Activated CD8-positive, alpha-beta memory T cell treated with anti-CD3 and anti-CD28 coated beads for 48 hours (primary cell): ENCODE measurements at regions not wholly inside any gene's neighbourhood (a gene's known extent, or its start where the extent isn't known, plus 50 kb on each side); places are given as distances from the start of the nearest gene placed in this dataset.
"Not testable (repeated sequence)": the region's sequence is repeated elsewhere in the genome, so short reads cannot be mapped to it uniquely, and the experiment has no call there.

Experiments
- DNase-seq, 3 experiments: peaks; one replicate each; pipeline ENCODE4 v3.0.0-alpha.2; 2020; ENCODE audit warnings: low read depth in 2 of 3, low spot score in 2 of 3

GRCh38 chr16:16934660-16935059 is 536.1 kb downstream of the XYLT1 start:
- DNase-seq, result no peak

- DNase-seq, result not testable (repeated sequence)
These were observed 534.9 kb downstream of the XYLT1 start for GRCh38 chr16:16935909-16936308.

DNA sequence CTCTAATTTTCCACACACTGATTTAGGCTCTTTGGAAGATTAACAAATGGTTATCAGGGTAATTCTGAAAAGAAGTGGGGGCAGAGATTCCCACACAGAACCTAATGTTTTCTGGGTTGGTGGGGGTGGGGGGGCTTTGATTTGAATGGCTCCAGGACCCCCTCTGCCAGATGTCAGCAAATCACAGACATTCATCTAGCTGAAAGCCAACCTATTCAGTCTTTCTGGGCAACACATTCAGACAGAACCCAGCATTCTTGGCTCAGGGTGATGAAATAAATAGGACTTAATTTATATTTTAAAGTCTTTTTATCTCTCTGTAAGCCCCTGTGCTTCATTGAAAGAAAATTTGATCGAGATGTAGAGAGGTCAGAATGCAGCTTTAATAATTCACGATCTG is 533.2 kb downstream of the XYLT1 start:
- no peak for DNase-seq

- DNase-seq, result no peak
These were observed 532.8 kb downstream of the XYLT1 start for GRCh38 chr16:16938009-16938408.

GRCh38 chr16:16938980-16939379 is 531.8 kb downstream of the XYLT1 start:
- DNase-seq, result no peak

DNA sequence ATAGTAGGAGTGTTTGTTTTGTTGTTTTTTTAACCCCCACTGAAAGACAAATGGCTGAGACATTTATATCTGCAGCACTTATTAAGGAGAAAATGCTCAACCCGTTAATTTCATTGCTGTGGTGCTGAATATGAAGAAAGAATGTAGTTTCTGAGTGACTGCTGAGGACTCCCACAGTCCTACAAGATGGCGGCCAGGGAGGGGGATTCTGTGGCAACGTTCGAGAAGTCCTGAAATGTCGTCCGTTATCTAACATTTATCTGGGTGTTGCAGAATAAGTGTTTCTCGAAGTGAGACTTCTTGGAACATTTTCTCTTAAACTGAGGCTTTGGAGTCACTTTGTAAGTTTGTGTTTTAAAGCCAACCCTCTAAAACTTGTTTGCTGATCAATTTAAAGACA is 530.4 kb downstream of the XYLT1 start:
- DNase-seq, result no peak

DNA sequence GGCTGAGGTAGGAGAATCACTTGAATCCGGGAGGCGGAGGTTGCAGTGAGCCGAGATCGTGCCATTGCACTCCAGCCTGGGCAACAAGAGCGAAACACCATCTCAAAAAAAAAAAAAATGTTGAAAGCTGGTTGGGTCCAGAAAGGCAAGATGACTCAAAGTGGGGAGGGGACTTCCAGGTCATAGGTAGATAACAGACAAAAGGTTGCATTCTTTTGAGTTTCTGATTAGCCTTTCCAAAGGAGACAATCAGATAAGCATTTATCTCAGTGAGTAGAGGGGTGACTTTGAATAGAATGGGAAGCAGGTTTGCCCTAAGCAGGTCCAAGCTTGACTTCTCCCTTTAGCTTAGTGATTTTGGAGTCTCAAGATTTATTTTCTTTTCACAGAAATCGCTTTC is 527.9 kb downstream of the XYLT1 start:
- not testable (repeated sequence) for DNase-seq

DNA sequence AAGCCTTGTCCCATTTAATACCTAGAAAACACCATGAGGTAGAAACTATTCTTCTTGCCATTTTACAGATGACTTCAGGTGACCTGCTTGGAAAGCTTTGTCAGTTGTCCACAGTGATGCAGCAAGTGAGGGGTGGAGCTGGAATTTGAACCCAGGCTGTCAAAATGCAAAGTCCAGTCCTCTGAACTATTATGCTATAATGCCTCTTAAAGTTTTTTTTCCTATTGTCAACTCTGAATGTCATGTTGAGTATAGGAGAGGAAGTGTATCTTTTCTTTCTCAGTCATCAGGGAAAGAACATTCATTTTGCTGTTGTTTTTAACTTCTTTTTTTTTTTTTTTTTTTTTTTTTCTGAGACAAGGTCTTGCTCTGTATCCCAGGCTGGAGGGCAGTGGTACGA is 525.6 kb downstream of the XYLT1 start:
- DNase-seq, result no peak

DNA sequence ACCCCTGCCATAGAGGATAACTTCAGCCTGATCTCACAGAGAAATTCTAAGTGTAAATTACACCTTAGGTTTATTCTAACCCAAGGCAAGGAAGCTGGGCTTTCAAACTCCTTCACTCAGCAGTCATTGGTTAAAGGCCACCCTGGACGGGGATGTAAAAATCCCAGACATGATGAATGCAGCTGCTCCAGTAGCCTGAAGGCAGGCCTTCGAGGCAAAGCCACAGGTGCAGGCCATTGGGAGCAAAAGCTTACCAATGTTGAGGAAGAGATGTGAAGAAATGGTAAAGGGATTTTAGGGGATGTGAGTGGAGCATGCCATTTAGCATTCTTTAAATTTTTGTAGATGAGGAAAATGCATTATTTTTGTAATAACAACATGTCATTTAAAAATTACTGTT is 514.4 kb downstream of the XYLT1 start:
- no peak for DNase-seq

DNA sequence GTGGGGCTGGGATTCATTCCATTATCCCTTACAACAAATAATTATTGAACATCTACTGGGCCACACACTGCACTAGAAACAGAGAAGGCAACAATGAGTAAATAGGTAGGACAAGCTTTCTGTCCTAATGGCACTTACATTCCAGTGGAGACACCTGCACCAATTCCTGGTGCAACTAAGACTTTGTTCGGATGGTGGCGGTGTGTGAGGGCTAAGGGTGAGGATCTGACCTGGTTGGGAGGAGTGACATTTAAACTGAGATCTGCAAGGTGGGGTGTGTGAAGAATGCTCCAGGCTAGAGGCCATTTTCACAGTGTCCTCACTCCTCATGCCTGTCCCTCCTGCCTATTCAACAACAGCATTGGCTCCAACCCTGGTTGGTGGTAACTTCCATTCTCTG is 510.0 kb downstream of the XYLT1 start:
- DNase-seq, result no peak

DNA sequence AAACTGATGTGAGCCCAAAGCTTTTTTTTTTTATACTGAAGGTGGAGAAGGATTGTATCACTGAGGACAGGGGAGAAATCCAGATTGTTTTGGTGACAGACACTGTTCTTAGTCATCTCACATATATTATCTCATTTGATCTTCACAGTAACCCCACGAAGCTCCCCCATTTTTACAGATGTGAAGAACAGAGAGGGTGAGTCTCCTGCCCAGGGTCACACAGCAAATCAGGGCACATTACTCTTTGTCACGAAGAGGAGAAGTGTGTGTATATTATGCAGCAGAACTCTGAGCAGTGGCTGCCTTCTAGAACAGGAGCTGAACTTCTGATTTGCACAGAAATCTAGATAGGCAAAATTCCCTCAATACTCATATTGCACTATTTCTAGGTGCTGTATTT is 504.3 kb downstream of the XYLT1 start:
- DNase-seq, result no peak

GRCh38 chr16:16971042-16971441 is 499.7 kb downstream of the XYLT1 start:
- no peak for DNase-seq

- no peak for DNase-seq
These were observed 497.9 kb downstream of the XYLT1 start for GRCh38 chr16:16972831-16973230.

GRCh38 chr16:16973707-16974591 is 496.8 kb downstream of the XYLT1 start:
- no peak for DNase-seq

DNA sequence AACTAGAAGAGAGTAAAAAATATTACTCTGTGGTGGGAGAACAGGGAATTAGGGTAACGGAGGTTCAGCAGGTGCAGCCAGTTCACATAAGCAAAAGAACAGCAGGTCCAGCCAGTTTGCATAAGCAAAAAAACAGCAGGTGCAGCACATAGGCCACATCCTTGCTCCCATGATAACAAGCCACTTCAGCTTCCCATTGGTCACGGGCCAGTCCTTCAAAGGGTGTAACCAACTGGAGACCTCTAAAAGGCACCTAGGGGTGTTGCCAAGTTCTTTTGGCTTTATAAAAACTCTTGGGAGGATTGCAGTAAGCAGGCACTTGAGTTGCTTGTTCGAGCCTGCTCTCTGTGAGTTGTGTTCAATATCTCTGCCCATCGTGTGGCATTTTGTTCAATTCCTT is 488.1 kb downstream of the XYLT1 start:
- no peak for DNase-seq

DNA sequence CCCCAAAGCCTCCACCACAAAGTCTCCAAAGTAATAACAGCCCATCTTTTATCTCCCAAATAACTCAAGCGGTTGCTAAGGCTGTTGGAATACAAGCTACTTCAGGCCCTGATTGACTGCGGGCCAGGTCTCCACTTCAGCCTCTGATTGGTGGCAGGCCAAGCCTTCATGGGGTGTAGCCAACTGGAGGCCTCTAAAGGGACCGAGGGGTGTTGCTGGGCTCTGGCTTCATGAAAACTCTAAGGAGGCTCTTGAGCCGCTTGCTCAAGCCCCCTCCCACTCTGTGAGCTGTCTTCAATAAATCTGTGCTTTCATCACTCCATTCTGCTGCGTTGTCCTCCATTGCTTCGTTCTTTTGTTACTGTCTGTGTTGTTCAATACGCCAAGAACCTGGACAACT is 487.2 kb downstream of the XYLT1 start:
- DNase-seq, result no peak

- not testable (repeated sequence) for DNase-seq
These were observed 486.7 kb downstream of the XYLT1 start for GRCh38 chr16:16984091-16984490.

DNA sequence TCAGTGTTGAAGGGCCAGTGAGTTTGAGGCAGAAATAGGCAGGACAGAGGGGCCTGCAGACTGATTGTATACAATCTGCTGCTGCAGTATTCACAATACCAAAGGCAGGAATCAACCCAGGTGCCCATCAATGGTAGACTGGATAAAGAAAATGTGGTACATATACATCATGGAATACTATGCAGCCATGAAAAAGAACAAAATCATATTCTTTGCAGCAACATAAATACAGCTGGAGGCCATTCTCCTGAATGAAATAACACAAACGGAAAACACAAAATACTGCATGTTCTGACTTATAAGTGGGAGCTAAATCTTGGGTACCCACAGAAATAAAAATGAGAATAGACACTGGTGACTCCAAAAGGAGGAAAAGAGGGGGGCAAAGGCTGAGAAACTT is 485.1 kb downstream of the XYLT1 start:
- DNase-seq, result no peak

- DNase-seq, result no peak
These were observed 481.8 kb downstream of the XYLT1 start for GRCh38 chr16:16988963-16989362.

DNA sequence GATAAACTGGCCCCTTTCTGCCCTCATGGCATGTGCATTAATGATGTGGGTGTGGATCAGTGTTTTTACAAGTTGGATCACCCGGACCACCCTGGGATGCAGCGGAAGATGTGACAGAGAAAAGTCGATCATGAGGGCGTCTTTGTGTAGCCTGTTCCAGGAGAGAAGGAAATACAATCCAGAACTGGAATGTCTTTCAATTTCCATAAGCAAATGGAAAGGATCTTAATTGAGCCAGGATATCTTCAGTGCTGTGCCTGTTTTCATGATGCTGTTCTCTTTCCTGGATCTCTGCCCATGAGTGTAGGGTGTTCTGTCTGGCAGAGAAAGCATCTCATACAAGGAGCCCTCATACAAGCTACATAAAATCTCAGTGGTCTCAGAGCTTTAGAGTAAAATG is 481.4 kb downstream of the XYLT1 start:
- DNase-seq, result no peak

- DNase-seq, result no peak
These were observed 479.0 kb downstream of the XYLT1 start for GRCh38 chr16:16991711-16992110.

DNA sequence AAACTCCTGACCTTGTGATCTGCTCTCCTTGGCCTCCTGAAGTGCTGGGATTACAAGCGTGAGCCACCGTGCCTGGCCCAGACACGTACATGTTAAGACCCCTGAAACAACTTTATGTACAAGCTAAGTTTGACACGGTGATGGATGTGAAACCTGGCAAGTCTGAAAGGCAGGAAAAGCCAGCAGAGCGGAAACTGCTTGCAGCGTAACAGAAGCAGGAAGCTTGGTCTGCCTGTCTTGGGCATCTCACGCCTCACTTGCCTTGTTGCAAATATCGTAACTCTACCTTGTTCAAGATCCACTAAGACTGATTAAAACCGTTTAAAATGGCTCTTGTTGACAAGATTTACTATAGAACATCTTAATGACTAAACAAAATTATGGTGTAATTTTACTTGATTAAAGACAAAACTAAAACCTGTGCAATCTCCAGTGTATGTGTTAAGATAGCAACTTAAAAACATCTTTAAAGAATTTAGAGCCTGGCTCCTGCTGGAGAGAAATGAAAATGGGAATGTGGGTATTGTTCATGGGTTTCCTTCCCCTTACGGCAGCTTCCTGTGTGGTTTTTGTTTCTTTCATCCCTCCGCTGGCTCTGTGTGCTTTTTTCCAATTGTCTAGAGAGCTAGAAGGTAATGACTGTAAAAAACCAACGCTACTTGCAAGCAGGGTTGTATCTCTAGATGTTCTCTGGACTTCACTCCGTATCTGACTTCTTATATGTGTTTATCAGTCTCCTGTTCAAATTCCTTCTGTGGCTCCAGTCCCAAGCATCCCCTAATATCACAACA is 477.6 kb downstream of the XYLT1 start:
- DNase-seq, result peak in 1 of 3 experiments; percentile 0
